Mononuclear cell (primary cell): ENCODE measurements at regions not wholly inside any gene's neighbourhood (a gene's known extent, or its start where the extent isn't known, plus 50 kb on each side); places are given as distances from the start of the nearest gene placed in this dataset.

Experiments used
- H3K27me3 ChIP-seq: 2 replicates; pipeline ENCODE4 v1.6.0; 2011; ENCODE audit warnings: low read length, control low read depth; ENCODE audit not compliant: insufficient read depth
- H3K4me1 ChIP-seq: 2 replicates; pipeline ENCODE4 v1.5.1; 2011; ENCODE audit warnings: mild to moderate bottlenecking, low read length, control low read depth; ENCODE audit not compliant: insufficient read depth
- H3K4me3 ChIP-seq: 2 replicates; pipeline ENCODE4 v1.5.1; 2011; ENCODE audit warnings: mild to moderate bottlenecking, low read length, moderate library complexity
- H3K9me3 ChIP-seq: 2 replicates; pipeline ENCODE4 v1.5.1; 2011; ENCODE audit warnings: low read depth, mild to moderate bottlenecking, control low read depth, low read length

DNA sequence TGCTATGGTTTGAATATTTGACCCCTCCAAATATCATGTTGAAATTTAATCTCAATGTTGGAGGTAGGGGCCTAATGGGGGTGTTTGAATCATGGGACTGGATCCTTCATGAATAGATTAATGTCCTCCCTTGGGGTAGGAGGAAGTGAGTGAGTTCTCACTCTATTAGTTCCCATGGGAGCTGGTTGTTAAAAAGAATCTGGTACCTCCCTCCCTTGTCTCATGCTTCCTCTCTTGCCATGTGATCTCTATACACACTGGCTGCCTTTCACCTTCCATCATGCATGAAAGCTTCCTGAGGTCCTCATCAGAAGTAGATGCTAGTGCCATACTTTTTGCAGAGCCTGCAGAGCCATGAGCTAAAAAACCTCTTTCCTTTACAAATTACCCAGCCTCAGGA is 177.7 kb upstream of the MCTP2 start:
- Histone ChIP-seq H3K4me3 (no peak overlapping the region), H3K27me3 (no peaks in the 10 kb centered on the region), H3K4me1 (peaks cover 3% of the 10 kb centered on the region), H3K9me3 (no peaks in the 10 kb centered on the region)

DNA sequence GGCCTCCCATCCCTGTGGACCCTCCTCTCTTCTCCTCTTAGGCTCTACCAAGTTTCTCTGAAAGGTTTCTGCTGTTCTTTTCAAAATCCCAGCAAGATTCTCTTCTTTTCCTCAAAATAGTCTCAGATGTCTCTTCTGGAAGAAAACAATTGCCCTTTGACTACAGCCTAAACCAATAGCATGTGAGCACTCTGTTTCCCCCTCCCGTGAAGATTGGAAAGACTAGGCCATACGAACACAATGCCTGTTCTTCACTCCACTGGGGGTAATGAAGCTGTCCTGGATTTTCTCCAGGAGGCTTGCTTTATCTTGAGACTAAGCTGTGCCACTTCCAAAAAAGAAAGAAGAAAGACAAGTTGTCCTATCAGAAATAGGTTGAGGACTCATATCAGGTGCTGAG is 178.7 kb upstream of the MCTP2 start:
- Histone ChIP-seq H3K4me1 (no peaks in the 10 kb centered on the region), H3K27me3 (no peaks in the 10 kb centered on the region), H3K4me3 (no peak overlapping the region), H3K9me3 (no peaks in the 10 kb centered on the region)

- no peaks in the 10 kb centered on the region for H3K27me3 ChIP-seq
- H3K4me3 ChIP-seq: no peak overlapping the region
- no peaks in the 10 kb centered on the region for H3K9me3 ChIP-seq
- no peaks in the 10 kb centered on the region for H3K4me1 ChIP-seq
These were observed 183.8 kb upstream of the MCTP2 start for GRCh38 chr15:94047566-94047965.

GRCh38 chr15:94042180-94042928 is 189.0 kb upstream of the MCTP2 start:
- no peak overlapping the region for H3K4me3 ChIP-seq
- H3K9me3 ChIP-seq: no peaks in the 10 kb centered on the region

DNA sequence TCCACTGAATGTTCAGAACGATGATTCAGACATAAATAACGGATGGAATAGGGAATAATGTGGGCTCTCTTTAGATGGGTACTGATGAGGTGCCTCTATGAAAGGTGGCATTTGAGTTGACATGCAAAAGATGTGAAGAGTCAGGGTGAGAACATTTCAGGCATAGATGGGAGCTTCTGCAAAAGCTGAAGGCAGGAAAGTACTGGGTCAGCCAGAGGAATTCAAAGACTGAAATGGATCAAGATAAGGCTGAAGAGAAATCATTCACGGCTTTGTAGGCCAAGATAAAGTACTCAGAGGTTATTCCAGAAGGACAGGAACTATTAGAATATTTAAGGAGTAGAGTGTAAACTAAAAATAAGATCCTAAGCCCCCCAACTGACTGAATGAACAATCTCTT is 189.6 kb upstream of the MCTP2 start:
- H3K27me3 ChIP-seq: no peaks in the 10 kb centered on the region

More at GRCh38 chr15:94042180-94042928, 189.0 kb upstream of the MCTP2 start:
- H3K4me1 ChIP-seq: no peaks in the 10 kb centered on the region
- no peaks in the 10 kb centered on the region for H3K27me3 ChIP-seq

DNA sequence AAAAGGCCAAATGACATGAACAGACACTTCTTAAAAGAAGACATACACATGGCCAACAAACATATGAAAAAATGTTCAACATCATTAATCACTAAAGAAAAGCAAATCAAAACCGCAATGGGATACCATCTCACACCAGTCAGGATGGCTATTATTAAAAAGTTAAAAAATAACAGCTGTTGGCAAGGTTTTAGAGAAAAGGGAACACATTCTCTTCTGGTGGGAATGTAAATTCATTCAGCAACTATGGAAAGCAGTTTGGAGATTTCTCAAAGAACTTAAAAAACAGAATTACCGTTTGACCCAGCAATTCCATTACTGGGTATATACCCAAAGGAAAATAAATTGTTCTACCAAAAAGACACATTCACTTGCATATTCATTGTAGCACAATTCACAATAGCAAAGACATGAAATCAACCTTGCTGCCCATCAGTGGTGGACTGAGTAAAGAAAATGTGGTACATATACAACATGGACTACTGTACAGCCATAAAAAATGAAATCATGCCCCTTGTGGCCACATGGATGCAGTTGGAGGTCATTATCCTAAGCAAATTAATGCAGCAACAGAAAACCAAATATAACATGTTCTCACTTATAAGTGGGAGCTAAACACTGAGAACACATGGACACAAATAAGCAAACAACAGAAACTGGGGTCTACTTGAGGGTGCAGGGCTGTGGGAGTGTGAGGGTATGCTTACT is 190.7 kb upstream of the MCTP2 start:
- Histone ChIP-seq H3K4me3 (no peak overlapping the region), H3K27me3 (no peaks in the 10 kb centered on the region), H3K9me3 (no peaks in the 10 kb centered on the region), H3K4me1 (no peaks in the 10 kb centered on the region)

More for the DNA sequence above, 189.6 kb upstream of the MCTP2 start:
- Histone ChIP-seq H3K9me3 (no peaks in the 10 kb centered on the region), H3K4me1 (no peaks in the 10 kb centered on the region), H3K4me3 (no peak overlapping the region)

DNA sequence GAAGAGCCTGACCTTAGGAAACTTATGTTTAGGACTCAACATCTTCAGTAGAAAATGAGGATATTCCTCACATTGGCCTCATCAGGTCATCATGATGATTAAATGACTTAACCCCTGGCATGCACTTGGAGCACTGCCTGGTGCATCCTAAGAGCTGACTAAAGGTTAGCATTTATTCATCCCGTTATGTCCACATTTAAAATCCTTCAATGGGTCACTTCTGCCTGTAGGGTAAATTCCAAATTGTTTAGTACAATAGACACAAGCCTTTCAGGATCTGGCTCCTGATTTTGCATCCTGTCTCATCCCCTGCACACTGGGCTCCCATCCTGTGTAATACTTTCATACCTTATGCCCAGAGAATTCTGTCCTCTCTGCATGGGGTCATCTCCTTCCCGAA is 195.2 kb upstream of the MCTP2 start:
- Histone ChIP-seq H3K4me3 (no peak overlapping the region), H3K27me3 (no peaks in the 10 kb centered on the region), H3K9me3 (no peaks in the 10 kb centered on the region), H3K4me1 (no peaks in the 10 kb centered on the region)

DNA sequence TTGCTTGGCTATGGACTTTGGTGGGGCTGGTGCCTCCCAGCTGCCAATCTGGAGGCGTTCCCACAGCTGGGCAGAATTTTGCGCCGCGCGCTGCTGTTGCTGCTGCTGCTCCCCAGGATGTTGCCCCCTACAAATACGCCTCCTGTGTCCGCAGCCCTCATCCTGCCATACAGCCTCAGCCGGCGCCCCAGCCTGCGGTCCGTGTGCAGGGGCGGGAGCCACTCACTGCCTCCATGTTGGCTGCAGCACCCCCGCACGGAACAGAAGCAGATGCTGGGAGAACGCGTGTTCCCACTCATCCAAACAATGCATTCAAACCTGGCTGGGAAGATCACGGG is 197.7 kb upstream of the MCTP2 start:
- H3K27me3 ChIP-seq: no peaks in the 10 kb centered on the region
- H3K4me1 ChIP-seq: no peaks in the 10 kb centered on the region
- no peak overlapping the region for H3K4me3 ChIP-seq
- no peaks in the 10 kb centered on the region for H3K9me3 ChIP-seq

DNA sequence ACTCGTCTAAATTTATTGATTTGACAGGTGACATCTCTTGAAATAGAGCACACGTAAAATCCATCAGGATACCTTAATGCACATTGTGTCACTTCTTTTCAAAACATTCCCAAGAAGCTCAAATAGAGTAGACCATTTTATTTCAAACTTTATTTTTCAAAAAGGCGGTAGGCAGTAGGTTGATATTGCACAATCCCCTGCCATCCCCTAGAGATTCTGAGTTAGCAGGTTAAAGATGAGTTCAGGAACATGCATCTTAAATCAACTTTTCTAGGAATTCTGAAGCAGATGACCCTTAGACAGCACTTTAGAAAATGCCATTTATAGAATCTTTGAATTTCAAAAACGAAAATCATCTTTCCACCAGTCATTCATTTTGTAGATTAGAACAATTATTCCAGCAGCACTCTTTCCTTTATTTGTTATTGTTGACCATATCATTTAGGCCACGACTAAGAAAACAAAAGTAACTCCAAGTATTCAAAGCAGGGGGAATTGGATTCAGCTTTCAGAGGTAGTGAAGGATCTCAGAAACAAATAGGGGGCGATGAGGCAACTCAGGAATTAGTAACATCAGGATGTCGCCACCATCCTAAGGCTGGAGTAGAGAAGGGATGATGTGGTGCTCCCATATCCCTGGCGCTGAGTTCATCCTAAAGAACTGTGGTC is 198.2 kb upstream of the MCTP2 start:
- no peaks in the 10 kb centered on the region for H3K9me3 ChIP-seq
- no peaks in the 10 kb centered on the region for H3K27me3 ChIP-seq
- no peak overlapping the region for H3K4me3 ChIP-seq
- no peaks in the 10 kb centered on the region for H3K4me1 ChIP-seq

DNA sequence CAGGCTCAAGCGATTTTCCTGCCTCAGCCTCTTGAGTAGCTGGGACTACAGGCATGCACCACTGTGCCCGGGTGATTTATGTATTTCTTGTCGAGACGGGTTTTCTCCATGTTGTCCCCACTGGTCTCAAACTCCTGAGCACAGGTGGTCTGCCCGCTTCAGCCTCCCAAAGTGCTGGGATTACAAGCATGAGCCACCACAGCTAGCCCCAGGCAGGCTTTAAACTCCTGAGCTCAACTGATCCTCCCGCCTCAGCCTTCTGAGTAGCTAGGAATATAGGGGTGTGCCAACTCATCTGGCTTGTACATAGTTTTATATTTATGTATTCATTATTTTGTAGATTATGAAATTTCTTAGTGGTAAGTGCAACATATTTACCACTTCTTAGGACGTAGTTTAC is 198.8 kb upstream of the MCTP2 start:
- Histone ChIP-seq H3K27me3 (no peaks in the 10 kb centered on the region), H3K4me1 (no peaks in the 10 kb centered on the region), H3K4me3 (no peak overlapping the region), H3K9me3 (no peaks in the 10 kb centered on the region)

GRCh38 chr15:94031072-94031471 is 200.3 kb upstream of the MCTP2 start:
- H3K4me1 ChIP-seq: no peaks in the 10 kb centered on the region
- no peaks in the 10 kb centered on the region for H3K9me3 ChIP-seq
- H3K4me3 ChIP-seq: no peak overlapping the region
- H3K27me3 ChIP-seq: no peaks in the 10 kb centered on the region

GRCh38 chr15:94029495-94029894 is 201.9 kb upstream of the MCTP2 start:
- no peaks in the 10 kb centered on the region for H3K27me3 ChIP-seq
- no peaks in the 10 kb centered on the region for H3K9me3 ChIP-seq
- H3K4me3 ChIP-seq: no peak overlapping the region
- H3K4me1 ChIP-seq: no peaks in the 10 kb centered on the region

- no peaks in the 10 kb centered on the region for H3K4me1 ChIP-seq
- no peaks in the 10 kb centered on the region for H3K27me3 ChIP-seq
- no peak overlapping the region for H3K4me3 ChIP-seq
- H3K9me3 ChIP-seq: no peaks in the 10 kb centered on the region
These were observed 202.6 kb upstream of the MCTP2 start for GRCh38 chr15:94028809-94029208.

- Histone ChIP-seq H3K27me3 (no peaks in the 10 kb centered on the region), H3K4me3 (no peak overlapping the region), H3K4me1 (no peaks in the 10 kb centered on the region), H3K9me3 (no peaks in the 10 kb centered on the region)
These were observed 203.2 kb upstream of the MCTP2 start for GRCh38 chr15:94028121-94028520.

DNA sequence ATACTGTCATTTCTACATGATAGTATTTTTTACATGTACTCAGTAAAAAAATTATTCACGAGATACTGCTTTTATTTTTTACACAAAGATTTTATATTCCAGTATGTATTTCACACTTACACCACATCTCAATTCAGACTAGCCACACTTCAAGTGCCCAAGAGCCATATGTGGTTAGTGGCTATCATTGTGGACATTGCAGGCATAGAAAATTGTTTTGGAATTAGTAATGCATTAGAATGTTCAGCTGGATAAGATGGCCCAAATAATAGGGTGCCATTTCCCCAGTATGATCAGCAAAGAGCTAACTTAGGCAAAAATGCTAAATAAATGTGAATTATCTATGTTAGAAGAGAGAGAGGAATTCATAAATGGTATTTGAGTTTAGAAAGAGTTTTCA is 203.8 kb upstream of the MCTP2 start:
- H3K27me3 ChIP-seq: no peaks in the 10 kb centered on the region
- H3K4me1 ChIP-seq: no peaks in the 10 kb centered on the region
- no peak overlapping the region for H3K4me3 ChIP-seq
- H3K9me3 ChIP-seq: no peaks in the 10 kb centered on the region
